Osteoblast (primary cell): ENCODE measurements at regions not wholly inside any gene's neighbourhood (a gene's known extent, or its start where the extent isn't known, plus 50 kb on each side); places are given as distances from the start of the nearest gene placed in this dataset.
"Not testable (repeated sequence)": the region's sequence is repeated elsewhere in the genome, so short reads cannot be mapped to it uniquely, and the experiment has no call there.

Source experiments
- DNase-seq: peaks from one replicate; pipeline ENCODE4 v3.0.0; 2011; ENCODE audit warnings: low spot score, mixed read lengths; ENCODE audit not compliant: insufficient read length; ENCODE audit errors: missing footprints
- H2AFZ ChIP-seq: 2 replicates; pipeline ENCODE4 v1.6.0; 2011; ENCODE audit warnings: mild to moderate bottlenecking, low read length
- H3K27ac ChIP-seq: 2 replicates; pipeline ENCODE4 v1.5.1; 2011; ENCODE audit warnings: mild to moderate bottlenecking, low read depth, low read length, moderate library complexity
- H3K27me3 ChIP-seq: 2 replicates; pipeline ENCODE4 v1.6.0; 2012; ENCODE audit warnings: mild to moderate bottlenecking, control low read depth, inconsistent platforms, low read length, moderate library complexity; ENCODE audit not compliant: insufficient read depth
- H3K36me3 ChIP-seq: 2 replicates; pipeline ENCODE4 v1.5.1; 2011; ENCODE audit warnings: mild to moderate bottlenecking, low read length, control low read depth, moderate library complexity; ENCODE audit not compliant: insufficient read depth
- H3K4me1 ChIP-seq: 2 replicates; pipeline ENCODE4 v1.5.1; 2011; ENCODE audit warnings: mild to moderate bottlenecking, low read length, control low read depth, moderate library complexity; ENCODE audit not compliant: insufficient read depth
- H3K4me2 ChIP-seq: 2 replicates; pipeline ENCODE4 v1.6.0; 2011; ENCODE audit warnings: mild to moderate bottlenecking, low read length; ENCODE audit not compliant: insufficient read depth
- H3K4me3 ChIP-seq: fragments of 200-600 bp; sonication (generic); 3 replicates; pipeline ENCODE4 v1.5.1; 2012; ENCODE audit warnings: mild to moderate bottlenecking, low read length, inconsistent platforms; ENCODE audit not compliant: insufficient read depth
- H3K79me2 ChIP-seq: 2 replicates; pipeline ENCODE4 v1.6.0; 2012; ENCODE audit warnings: mild to moderate bottlenecking, low read length, control low read depth, inconsistent platforms; ENCODE audit not compliant: insufficient read depth
- H3K9me3 ChIP-seq: 2 replicates; pipeline ENCODE4 v1.5.1; 2011; ENCODE audit warnings: low read depth, low read length, control low read depth
- H4K20me1 ChIP-seq: 2 replicates; pipeline ENCODE4 v1.6.0; 2012; ENCODE audit warnings: mild to moderate bottlenecking, low read length, control low read depth; ENCODE audit not compliant: insufficient read depth
- TF ChIP-seq, protein P1 (sequence below): IDR thresholded peaks from 2 replicates; pipeline ENCODE4 v1.5.1; 2011; ENCODE audit warnings: mild to moderate bottlenecking, low read depth, low read length, moderate library complexity; ENCODE audit errors: extremely low read depth

DNA sequence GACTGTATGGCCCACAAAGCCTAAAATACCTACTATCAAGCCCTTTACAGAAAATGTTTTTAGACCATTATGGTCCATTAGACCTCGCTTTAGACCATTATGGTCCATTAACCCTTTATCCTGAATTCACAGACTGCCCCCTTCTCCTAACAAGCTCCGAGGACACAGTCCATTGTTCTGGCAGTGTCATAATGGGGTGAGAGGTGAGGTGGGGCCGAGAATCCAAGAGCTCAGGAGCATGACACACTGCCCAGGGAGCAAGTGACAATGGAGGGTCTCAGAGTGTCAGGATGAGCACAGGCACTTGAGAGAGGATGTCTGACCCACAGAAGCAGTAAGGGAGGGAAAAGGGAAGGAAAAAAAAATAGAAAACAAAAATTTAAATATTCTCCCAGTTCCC lies 212.4 kb upstream of the NT5E start:
- DNase-seq = no peak
- TF ChIP-seq, protein P1, sequence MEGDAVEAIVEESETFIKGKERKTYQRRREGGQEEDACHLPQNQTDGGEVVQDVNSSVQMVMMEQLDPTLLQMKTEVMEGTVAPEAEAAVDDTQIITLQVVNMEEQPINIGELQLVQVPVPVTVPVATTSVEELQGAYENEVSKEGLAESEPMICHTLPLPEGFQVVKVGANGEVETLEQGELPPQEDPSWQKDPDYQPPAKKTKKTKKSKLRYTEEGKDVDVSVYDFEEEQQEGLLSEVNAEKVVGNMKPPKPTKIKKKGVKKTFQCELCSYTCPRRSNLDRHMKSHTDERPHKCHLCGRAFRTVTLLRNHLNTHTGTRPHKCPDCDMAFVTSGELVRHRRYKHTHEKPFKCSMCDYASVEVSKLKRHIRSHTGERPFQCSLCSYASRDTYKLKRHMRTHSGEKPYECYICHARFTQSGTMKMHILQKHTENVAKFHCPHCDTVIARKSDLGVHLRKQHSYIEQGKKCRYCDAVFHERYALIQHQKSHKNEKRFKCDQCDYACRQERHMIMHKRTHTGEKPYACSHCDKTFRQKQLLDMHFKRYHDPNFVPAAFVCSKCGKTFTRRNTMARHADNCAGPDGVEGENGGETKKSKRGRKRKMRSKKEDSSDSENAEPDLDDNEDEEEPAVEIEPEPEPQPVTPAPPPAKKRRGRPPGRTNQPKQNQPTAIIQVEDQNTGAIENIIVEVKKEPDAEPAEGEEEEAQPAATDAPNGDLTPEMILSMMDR = no peak
- no peaks in the 10 kb centered on the region for H3K79me2 ChIP-seq
- no peaks in the 10 kb centered on the region for H4K20me1 ChIP-seq
- no peaks in the 10 kb centered on the region for H3K27me3 ChIP-seq
- H3K9me3 ChIP-seq = no peaks in the 10 kb centered on the region
- no peak overlapping the region for H3K4me2 ChIP-seq
- no peak overlapping the region for H3K4me3 ChIP-seq
- peaks cover 11% of the 10 kb centered on the region for H3K4me1 ChIP-seq
- no peaks in the 10 kb centered on the region for H3K36me3 ChIP-seq
- peak overlapping the region; percentile 53 for H2AFZ ChIP-seq
- no peak overlapping the region for H3K27ac ChIP-seq

DNA sequence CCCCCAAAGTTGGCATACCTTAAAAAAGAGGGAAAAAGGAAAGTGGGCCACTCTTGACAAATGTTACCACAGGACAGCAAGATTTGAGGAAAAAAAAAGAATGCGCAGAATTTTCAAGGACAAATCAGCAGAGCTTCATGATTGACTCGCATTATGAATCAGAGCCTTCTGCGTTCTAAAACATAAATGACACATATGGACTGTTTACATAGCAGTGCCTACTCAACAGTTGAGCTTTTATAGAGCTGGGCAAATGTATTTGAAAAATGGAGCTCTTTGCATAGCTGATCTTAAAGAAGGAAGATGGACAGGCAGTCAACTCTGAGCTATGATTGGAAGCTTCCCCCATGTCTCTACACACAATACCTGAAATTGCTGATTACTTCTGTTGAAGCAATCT lies 213.2 kb upstream of the NT5E start:
- no peaks in the 10 kb centered on the region for H3K36me3 ChIP-seq

DNA sequence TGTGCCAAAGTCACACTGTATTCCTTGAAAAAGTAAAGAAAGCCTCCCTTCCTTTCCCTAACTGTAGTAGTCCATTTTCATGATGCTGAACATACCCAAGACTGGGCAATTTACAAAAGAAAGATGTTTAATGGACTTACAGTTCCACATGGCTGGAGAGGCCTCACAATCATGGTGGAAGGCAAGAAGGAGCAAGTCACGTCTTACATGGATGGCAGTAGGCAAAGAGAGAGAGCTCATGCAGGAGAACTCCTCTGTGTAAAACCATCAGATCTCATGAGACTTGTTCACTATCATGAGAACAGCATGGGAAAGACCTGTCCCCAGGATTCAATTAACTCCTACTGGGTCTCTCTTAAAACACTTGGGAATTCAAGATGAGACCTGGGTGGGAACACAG lies 222.5 kb upstream of the NT5E start:
- not testable (repeated sequence) for H3K4me1 ChIP-seq, H2AFZ ChIP-seq, H3K4me2 ChIP-seq, H3K79me2 ChIP-seq, DNase-seq, H3K4me3 ChIP-seq, H3K27me3 ChIP-seq, H3K36me3 ChIP-seq, H3K27ac ChIP-seq, H4K20me1 ChIP-seq, H3K9me3 ChIP-seq

More for the DNA sequence above, 213.2 kb upstream of the NT5E start:
- Histone ChIP-seq H3K9me3 (no peaks in the 10 kb centered on the region), H2AFZ (no peak overlapping the region), H4K20me1 (no peaks in the 10 kb centered on the region), H3K4me3 (no peak overlapping the region), H3K4me1 (peaks cover 11% of the 10 kb centered on the region), H3K4me2 (no peak overlapping the region), H3K27me3 (no peaks in the 10 kb centered on the region), H3K79me2 (no peaks in the 10 kb centered on the region), H3K27ac (no peak overlapping the region)
- TF ChIP-seq, protein P1 = no peak
- peak; percentile 15 for DNase-seq

DNA sequence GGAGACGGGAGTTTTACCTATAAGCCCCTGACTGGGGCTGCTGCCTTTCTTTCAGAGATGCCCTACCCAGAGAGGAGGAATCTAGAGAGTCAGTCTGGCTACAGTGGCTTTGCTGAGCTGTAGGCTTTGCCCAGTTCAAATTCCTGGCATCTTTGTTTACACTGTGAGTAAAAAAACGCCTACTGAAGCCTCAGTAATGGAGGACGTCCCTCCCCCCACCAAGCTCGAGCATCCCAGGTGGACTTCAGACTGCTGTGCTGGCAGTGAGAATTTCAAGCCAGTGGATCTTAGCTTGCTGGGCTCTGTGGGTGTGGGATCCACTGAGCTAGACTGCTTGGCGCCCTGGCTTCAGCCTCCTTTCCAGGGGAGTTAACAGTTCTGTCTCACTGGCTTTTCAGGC lies 237.1 kb upstream of the NT5E start:
- DNase-seq, H3K79me2 ChIP-seq, H3K27me3 ChIP-seq, H3K9me3 ChIP-seq, H3K4me2 ChIP-seq, H3K4me3 ChIP-seq, H3K27ac ChIP-seq, H3K36me3 ChIP-seq, H4K20me1 ChIP-seq, H3K4me1 ChIP-seq: not testable (repeated sequence)
- H2AFZ ChIP-seq = peak overlapping the region; percentile 68

DNA sequence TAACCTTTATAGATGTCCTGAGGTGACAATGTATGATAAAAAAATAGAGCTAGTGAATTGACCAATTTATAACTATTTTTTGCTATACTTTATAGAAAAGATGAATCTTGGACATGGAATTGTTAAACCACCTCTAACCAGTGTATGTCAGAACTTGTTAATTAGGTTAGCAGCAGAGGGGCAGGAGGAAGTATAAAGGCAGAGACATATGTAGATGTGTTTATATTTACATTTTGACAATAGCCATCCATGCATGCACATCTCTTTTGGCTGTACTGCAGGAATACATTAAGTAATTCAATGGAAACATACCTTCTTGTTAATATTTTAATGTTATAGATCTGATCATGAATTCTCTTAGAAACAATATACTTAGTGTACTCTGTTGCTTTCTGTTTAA lies 254.6 kb upstream of the NT5E start:
- Histone ChIP-seq H3K36me3 (no peaks in the 10 kb centered on the region), H2AFZ (no peak overlapping the region), H3K79me2 (no peaks in the 10 kb centered on the region), H3K27ac (no peak overlapping the region), H3K9me3 (no peaks in the 10 kb centered on the region), H3K27me3 (no peaks in the 10 kb centered on the region), H3K4me2 (no peak overlapping the region), H3K4me1 (peaks cover 19% of the 10 kb centered on the region), H4K20me1 (no peaks in the 10 kb centered on the region), H3K4me3 (no peak overlapping the region)
- TF ChIP-seq, protein P1 = no peak
- DNase-seq = no peak
